A673 (cell line): ENCODE measurements at regions not wholly inside any gene's neighbourhood (a gene's known extent, or its start where the extent isn't known, plus 50 kb on each side); places are given as distances from the start of the nearest gene placed in this dataset.
A peak's percentile ranks its signal among the peaks of the same experiment; 100 is the strongest.

ENCODE experiments used
- BruUV-seq: library from RNA; stranded (reverse); fragments of 400-500 nt; replicated peaks from 2 replicates; lab custom pipeline; 2021; lab: Mats Ljungman, UMichigan
- CTCF ChIA-PET: fragments of 300-600 bp; sonication (Branson Sonifier 250); formaldehyde crosslinking; loops from one replicate; lab custom pipeline; 2022; ENCODE audit warnings: antibody characterized with exemption; lab: Charles Lee
- POLR2A ChIA-PET: fragments of 300-600 bp; sonication (Branson Sonifier 250); formaldehyde crosslinking; loops from one replicate; lab custom pipeline; 2022; ENCODE audit warnings: antibody characterized with exemption; ENCODE audit not compliant: low non-redundant PET; lab: Charles Lee
- DNase-seq: peaks from one replicate; pipeline ENCODE4 v3.0.0-alpha.2; 2015; ENCODE audit warnings: low spot score
- H3K27ac ChIP-seq: fragments of 200-600 bp; sonication (generic); 2 replicates; pipeline ENCODE4 v1.5.1; 2016; ENCODE audit warnings: mixed run types, low read depth, mild to moderate bottlenecking, mixed read lengths, antibody characterized with exemption, low read length; ENCODE audit not compliant: poor library complexity, severe bottlenecking
- H3K27me3 ChIP-seq: fragments of 200-600 bp; sonication (generic); replicated peaks from 2 replicates; pipeline ENCODE4 v1.6.1; 2017; ENCODE audit warnings: mixed run types, low read depth, mild to moderate bottlenecking, mixed read lengths, antibody characterized with exemption, low read length; ENCODE audit not compliant: insufficient read depth, poor library complexity
- H3K36me3 ChIP-seq: fragments of 200-600 bp; sonication (generic); 2 replicates; pipeline ENCODE4 v1.6.1; 2016; ENCODE audit warnings: mixed run types, mild to moderate bottlenecking, mixed read lengths, antibody characterized with exemption, low read length; ENCODE audit not compliant: insufficient read depth, poor library complexity, severe bottlenecking
- H3K4me1 ChIP-seq: fragments of 200-600 bp; sonication (generic); 2 replicates; pipeline ENCODE4 v1.6.1; 2017; ENCODE audit warnings: mixed run types, mild to moderate bottlenecking, mixed read lengths, antibody characterized with exemption, low read length; ENCODE audit not compliant: insufficient read depth, poor library complexity, severe bottlenecking
- H3K4me3 ChIP-seq: fragments of 200-600 bp; sonication (generic); 2 replicates; pipeline ENCODE4 v1.5.1; 2016; ENCODE audit warnings: low read depth, mixed run types, mild to moderate bottlenecking, mixed read lengths, low read length; ENCODE audit not compliant: poor library complexity, severe bottlenecking
- H3K9me3 ChIP-seq: fragments of 200-600 bp; sonication (generic); 2 replicates; pipeline ENCODE4 v1.6.1; 2016; ENCODE audit warnings: mixed run types, low read depth, mild to moderate bottlenecking, mixed read lengths, antibody characterized with exemption, low read length; ENCODE audit not compliant: poor library complexity, severe bottlenecking
- EZH2 ChIP-seq: fragments of 200-600 bp; sonication (generic); IDR thresholded peaks from 2 replicates; pipeline ENCODE4 v1.6.1; 2017; ENCODE audit warnings: borderline replicate concordance, low read depth, mild to moderate bottlenecking, mixed read lengths, antibody characterized with exemption, low read length; ENCODE audit not compliant: poor library complexity, severe bottlenecking
- intact Hi-C: fragments of 100-400 bp; cut with micrococcal nuclease; formaldehyde crosslinking; loops from one replicate; pipeline ENCODE4 v1.10.0; 2022; ENCODE audit not compliant: unreplicated experiment
- TF ChIP-seq, protein P1 (sequence below): fragments of 300-800, 200-600 bp; sonication (generic); conservative IDR thresholded peaks from 2 replicates; pipeline ENCODE4 v1.5.1; 2017; ENCODE audit warnings: low read depth, mild to moderate bottlenecking, antibody characterized with exemption, low read length, moderate library complexity, mixed read lengths

DNA sequence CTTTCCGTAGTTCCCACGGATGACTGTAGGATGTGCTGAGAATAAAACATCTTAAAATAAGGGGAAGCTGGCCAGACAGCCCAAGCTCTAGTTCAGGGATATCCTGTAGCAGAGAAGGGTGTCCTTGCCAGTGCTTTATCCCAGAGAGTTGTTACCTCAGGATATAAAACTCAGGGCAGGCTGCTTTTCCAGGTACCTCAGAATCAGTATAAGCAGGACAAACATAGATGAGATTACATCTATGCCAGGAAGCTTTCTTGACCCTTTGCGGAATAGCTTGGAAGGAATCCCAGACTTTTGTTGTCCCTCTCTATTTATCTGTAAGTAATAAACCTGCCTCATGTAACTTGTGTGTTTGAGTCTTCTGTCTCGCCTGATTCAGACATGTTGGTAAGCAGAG lies 565.7 kb downstream of the PRDM9 start:
- no peak for DNase-seq
- TF ChIP-seq EZH2: no peak
- TF ChIP-seq, protein P1, sequence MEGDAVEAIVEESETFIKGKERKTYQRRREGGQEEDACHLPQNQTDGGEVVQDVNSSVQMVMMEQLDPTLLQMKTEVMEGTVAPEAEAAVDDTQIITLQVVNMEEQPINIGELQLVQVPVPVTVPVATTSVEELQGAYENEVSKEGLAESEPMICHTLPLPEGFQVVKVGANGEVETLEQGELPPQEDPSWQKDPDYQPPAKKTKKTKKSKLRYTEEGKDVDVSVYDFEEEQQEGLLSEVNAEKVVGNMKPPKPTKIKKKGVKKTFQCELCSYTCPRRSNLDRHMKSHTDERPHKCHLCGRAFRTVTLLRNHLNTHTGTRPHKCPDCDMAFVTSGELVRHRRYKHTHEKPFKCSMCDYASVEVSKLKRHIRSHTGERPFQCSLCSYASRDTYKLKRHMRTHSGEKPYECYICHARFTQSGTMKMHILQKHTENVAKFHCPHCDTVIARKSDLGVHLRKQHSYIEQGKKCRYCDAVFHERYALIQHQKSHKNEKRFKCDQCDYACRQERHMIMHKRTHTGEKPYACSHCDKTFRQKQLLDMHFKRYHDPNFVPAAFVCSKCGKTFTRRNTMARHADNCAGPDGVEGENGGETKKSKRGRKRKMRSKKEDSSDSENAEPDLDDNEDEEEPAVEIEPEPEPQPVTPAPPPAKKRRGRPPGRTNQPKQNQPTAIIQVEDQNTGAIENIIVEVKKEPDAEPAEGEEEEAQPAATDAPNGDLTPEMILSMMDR: no peak
- ChIA-PET CTCF (no interaction called here), POLR2A (no interaction called here)
- peaks cover 10% of the 10 kb centered on the region for H3K4me1 ChIP-seq
- intact Hi-C loops: no loop called here
- H3K4me3 ChIP-seq: no peak overlapping the region
- H3K27ac ChIP-seq: no peak overlapping the region
- no peaks in the 10 kb centered on the region for H3K27me3 ChIP-seq
- H3K36me3 ChIP-seq: no peaks in the 10 kb centered on the region
- BruUV-seq: no TSS peak
- H3K9me3 ChIP-seq: no peaks in the 10 kb centered on the region

DNA sequence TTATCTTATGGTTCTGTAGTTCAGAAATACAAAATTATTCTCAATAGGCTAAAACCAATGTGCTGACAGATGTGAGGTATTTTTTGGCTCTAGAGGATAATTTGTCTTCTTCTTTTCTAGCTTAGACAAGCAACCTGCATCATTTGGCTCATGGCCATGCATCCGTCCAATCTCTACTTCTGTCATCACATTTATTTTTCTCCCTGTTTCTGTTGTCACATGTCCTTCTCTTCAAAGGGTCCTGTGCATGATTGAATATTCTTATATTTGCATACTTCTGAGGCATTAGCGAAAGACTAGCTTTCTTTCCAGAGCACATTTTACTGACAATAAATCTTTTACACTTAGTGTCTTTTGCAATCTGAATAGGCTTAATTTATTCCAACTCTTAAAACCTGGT lies 564.7 kb downstream of the CDH10 start:
- CTCF ChIA-PET: no interaction called here
- DNase-seq: peak; percentile 36
- Histone ChIP-seq H3K27ac (no peak overlapping the region), H3K9me3 (no peaks in the 10 kb centered on the region), H3K4me3 (no peak overlapping the region), H3K4me1 (peaks cover 10% of the 10 kb centered on the region), H3K27me3 (no peaks in the 10 kb centered on the region), H3K36me3 (no peaks in the 10 kb centered on the region)
- no TSS peak for BruUV-seq
- POLR2A ChIA-PET: no interaction called here
- intact Hi-C loops: no loop called here
- TF ChIP-seq EZH2: no peak
- TF ChIP-seq, protein P1: no peak

DNA sequence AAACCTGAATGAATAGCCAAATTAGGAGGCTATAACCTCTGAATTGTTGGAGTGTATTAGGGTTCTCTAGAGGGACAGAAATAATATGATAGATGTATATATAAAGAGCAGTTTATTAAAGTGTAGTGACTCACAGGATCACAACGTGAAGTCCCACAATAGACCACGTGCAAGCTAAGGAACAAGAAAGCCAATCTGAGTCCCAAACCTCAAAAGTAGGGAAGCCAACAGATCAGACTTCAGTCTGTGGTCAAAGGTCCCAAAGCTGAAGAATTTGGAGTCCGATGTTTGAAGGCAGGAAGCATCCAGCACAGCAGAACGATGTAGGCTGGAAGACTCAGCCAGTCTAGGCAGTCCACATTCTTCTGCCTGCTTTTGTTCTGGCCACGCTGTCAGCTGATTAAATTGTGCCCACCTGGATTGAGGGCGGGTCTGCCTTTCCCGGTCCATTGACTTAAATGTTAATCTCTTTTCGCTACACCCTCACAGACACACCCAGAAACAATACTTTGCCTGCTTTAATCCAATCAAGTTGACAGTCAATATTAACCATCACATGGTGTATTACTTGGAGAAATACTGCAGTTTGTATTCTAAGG lies 550.6 kb downstream of the CDH10 start:
- no TSS peak for BruUV-seq
- Histone ChIP-seq H3K4me3 (no peak overlapping the region), H3K27ac (no peak overlapping the region), H3K36me3 (no peaks in the 10 kb centered on the region), H3K4me1 (no peaks in the 10 kb centered on the region), H3K27me3 (no peaks in the 10 kb centered on the region), H3K9me3 (no peaks in the 10 kb centered on the region)
- peak; percentile 12 for DNase-seq
- TF ChIP-seq, protein P1: no peak
- TF ChIP-seq EZH2: no peak
- CTCF ChIA-PET: interaction anchor here (0.6 to 1.0 kb wide), 2 partner anchors 116 to 982 kb away, joined by 4 to 5 read pairs; no protein-coding TSS in a partner anchor
- POLR2A ChIA-PET: interaction anchor here (0.6 to 0.7 kb wide), 3 partner anchors 401 to 694 kb away, joined by 3 to 6 read pairs (median 3); no protein-coding TSS in a partner anchor
- intact Hi-C loops: no loop called here
